GM12875 (cell line): ENCODE measurements at regions not wholly inside any gene's neighbourhood (a gene's known extent, or its start where the extent isn't known, plus 50 kb on each side); places are given as distances from the start of the nearest gene placed in this dataset.

Source experiments
- H3K4me3 ChIP-seq: one replicate; pipeline ENCODE4 v1.5.1; 2011; ENCODE audit warnings: low read depth, low read length, control low read depth
- CTCF ChIP-seq: IDR thresholded peaks from 2 replicates; pipeline ENCODE4 v1.5.1; 2011; ENCODE audit warnings: low read depth, mild to moderate bottlenecking, control low read depth, inconsistent platforms, low read length, moderate library complexity, borderline replicate concordance; ENCODE audit not compliant: insufficient read depth

GRCh38 chr13:69649063-69649392 lies 458.6 kb upstream of the ATXN8OS start:
- no peak for TF ChIP-seq CTCF
- H3K4me3 ChIP-seq: no peak overlapping the region

GRCh38 chr13:69648340-69649062 lies 459.1 kb upstream of the ATXN8OS start:
- no peak overlapping the region for H3K4me3 ChIP-seq
- no peak for TF ChIP-seq CTCF

- H3K4me3 ChIP-seq: no peak overlapping the region
- TF ChIP-seq CTCF: no peak
Observed at GRCh38 chr13:69644447-69644846, 463.2 kb upstream of the ATXN8OS start.

- TF ChIP-seq CTCF: no peak
- no peak overlapping the region for H3K4me3 ChIP-seq
Observed at GRCh38 chr13:69641773-69642172, 465.9 kb upstream of the ATXN8OS start.

- no peak for TF ChIP-seq CTCF
- no peak overlapping the region for H3K4me3 ChIP-seq
Observed at GRCh38 chr13:69633044-69633443, 474.6 kb upstream of the ATXN8OS start.

GRCh38 chr13:69623973-69624372 lies 483.7 kb upstream of the ATXN8OS start:
- H3K4me3 ChIP-seq: no peak overlapping the region
- TF ChIP-seq CTCF: no peak

GRCh38 chr13:69619651-69620050 lies 488.0 kb upstream of the ATXN8OS start:
- no peak overlapping the region for H3K4me3 ChIP-seq
- TF ChIP-seq CTCF: no peak
